ENCODE measurements at regions not wholly inside any gene's neighbourhood (a gene's known extent, or its start where the extent isn't known, plus 50 kb on each side); places are given as distances from the start of the nearest gene placed in this dataset.

DNA sequence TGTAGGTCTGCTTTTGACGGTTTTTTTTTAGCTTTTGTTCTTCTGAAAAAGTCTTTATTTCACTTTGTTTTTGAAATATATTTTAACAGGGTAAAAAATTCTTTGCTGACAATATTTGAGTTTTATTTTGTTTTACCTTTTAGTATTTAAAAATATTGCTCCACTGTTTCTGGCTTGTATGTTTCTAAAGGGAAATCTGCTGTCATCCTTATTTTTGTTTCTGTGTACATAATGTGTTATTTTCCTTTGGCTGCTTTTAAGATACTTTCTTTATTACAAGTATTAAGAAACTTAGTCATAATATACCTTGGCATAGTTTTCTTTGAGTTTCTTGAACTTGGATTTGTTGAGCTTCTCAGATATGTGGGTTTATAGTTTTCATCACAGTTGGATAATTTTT, 88.6 kb upstream of the SPACA1 start:
- H3K36me3 Mint-ChIP-seq (ENCODE audit: low read depth) = no peaks in the 10 kb centered on the region
- TF ChIP-seq, protein P1, sequence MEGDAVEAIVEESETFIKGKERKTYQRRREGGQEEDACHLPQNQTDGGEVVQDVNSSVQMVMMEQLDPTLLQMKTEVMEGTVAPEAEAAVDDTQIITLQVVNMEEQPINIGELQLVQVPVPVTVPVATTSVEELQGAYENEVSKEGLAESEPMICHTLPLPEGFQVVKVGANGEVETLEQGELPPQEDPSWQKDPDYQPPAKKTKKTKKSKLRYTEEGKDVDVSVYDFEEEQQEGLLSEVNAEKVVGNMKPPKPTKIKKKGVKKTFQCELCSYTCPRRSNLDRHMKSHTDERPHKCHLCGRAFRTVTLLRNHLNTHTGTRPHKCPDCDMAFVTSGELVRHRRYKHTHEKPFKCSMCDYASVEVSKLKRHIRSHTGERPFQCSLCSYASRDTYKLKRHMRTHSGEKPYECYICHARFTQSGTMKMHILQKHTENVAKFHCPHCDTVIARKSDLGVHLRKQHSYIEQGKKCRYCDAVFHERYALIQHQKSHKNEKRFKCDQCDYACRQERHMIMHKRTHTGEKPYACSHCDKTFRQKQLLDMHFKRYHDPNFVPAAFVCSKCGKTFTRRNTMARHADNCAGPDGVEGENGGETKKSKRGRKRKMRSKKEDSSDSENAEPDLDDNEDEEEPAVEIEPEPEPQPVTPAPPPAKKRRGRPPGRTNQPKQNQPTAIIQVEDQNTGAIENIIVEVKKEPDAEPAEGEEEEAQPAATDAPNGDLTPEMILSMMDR (IDR thresholded peaks at IDR 0.05; ENCODE audit: unreplicated experiment in 3 of 3) = no peak
- H3K27ac Mint-ChIP-seq = no peak overlapping the region
- H3K4me1 Mint-ChIP-seq = no peaks in the 10 kb centered on the region
- H3K9me3 Mint-ChIP-seq = peaks cover 3% of the 10 kb centered on the region
- H3K4me3 Mint-ChIP-seq = no peak overlapping the region
- peaks cover 5% of the 10 kb centered on the region for H3K27me3 Mint-ChIP-seq (ENCODE audit: low read depth)

GRCh38 chr6:87951751-87952150, 95.9 kb upstream of the SPACA1 start:
- Mint-ChIP-seq H3K27me3 (ENCODE audit: low read depth) (peaks cover 4% of the 10 kb centered on the region), H3K27ac (no peak overlapping the region), H3K9me3 (no peaks in the 10 kb centered on the region), H3K36me3 (ENCODE audit: low read depth) (no peaks in the 10 kb centered on the region), H3K4me1 (peaks cover 6% of the 10 kb centered on the region), H3K4me3 (no peak overlapping the region)
- TF ChIP-seq, protein P1 (IDR thresholded peaks at IDR 0.05; ENCODE audit: unreplicated experiment in 3 of 3) = no peak

DNA sequence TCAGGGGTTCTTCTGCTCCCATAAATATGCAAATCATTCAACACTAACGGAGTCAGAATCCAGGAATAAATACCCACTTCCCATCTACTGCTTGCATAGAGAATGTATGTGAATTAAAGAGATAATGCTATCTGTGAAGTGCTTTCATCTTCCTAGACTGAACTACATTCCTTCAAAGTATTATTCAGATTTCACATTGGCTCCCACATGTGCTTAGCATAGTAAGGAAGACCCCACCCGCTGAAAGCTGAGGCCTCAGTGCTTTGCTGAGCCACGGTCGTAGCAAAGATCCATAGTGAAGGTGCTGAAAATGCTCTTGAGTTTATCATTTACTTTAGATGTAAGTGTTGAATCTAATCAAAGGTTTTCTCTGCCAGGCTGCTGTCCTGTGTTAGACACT, 97.0 kb upstream of the SPACA1 start:
- TF ChIP-seq, protein P1 (IDR thresholded peaks at IDR 0.05; ENCODE audit: unreplicated experiment in 3 of 3) = no peak
- H3K27me3 Mint-ChIP-seq (ENCODE audit: low read depth) = peaks cover 4% of the 10 kb centered on the region
- H3K36me3 Mint-ChIP-seq (ENCODE audit: low read depth) = no peaks in the 10 kb centered on the region
- no peak overlapping the region for H3K4me3 Mint-ChIP-seq
- H3K4me1 Mint-ChIP-seq = peaks cover 13% of the 10 kb centered on the region
- no peak overlapping the region for H3K27ac Mint-ChIP-seq
- H3K9me3 Mint-ChIP-seq = no peaks in the 10 kb centered on the region

DNA sequence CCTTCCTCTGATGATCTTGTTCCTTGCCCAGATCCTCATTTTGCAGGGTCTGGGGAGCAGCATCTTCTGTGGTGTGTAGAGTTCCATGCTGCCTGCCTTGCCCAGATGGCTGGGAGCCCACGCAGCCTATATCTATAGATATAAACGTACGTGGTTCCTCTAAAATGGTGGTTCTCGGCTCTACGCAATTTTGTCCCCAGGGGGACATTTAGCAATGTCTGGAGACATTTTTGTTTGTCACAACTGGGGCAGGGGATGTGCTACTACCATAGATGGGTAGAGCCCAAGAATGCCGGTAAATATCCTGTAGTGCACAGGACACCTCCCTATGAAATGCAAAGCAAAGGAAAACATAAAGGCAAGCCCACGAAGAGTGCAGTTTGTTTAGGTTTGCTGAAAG, 98.4 kb upstream of the SPACA1 start:
- H3K36me3 Mint-ChIP-seq (ENCODE audit: low read depth) = no peaks in the 10 kb centered on the region

DNA sequence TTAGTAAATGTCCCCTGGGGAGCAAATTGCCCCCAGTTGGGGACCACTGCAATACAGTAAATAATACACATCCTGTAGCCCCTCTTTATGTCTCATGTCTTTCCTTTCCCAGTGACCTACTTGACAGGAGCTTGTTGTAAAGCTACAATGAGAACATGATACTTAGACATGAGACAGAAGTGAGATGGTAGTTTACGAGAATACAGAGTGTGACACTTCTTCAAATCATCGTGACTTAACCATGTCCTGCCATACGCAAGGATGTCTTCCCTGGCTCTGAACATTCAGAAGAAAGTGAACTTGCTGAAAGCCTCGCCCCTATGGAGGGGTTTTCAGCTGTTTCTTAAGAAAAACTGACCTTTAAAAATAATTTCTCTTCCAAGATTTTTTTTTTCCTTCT, 101.0 kb upstream of the SPACA1 start:
- Mint-ChIP-seq H3K27ac (peak overlapping the region in 1 of 3 experiments; percentile 16), H3K36me3 (ENCODE audit: low read depth) (no peaks in the 10 kb centered on the region), H3K4me1 (peaks cover 27% of the 10 kb centered on the region), H3K9me3 (no peaks in the 10 kb centered on the region), H3K27me3 (ENCODE audit: low read depth) (peaks cover 4% of the 10 kb centered on the region), H3K4me3 (no peak overlapping the region)
- TF ChIP-seq, protein P1 (IDR thresholded peaks at IDR 0.05; ENCODE audit: unreplicated experiment in 3 of 3) = no peak

More for the DNA sequence above, 98.4 kb upstream of the SPACA1 start:
- H3K27ac Mint-ChIP-seq = no peak overlapping the region
- H3K4me3 Mint-ChIP-seq = no peak overlapping the region
- H3K9me3 Mint-ChIP-seq = no peaks in the 10 kb centered on the region
- TF ChIP-seq, protein P1 (IDR thresholded peaks at IDR 0.05; ENCODE audit: unreplicated experiment in 3 of 3) = no peak
- peaks cover 27% of the 10 kb centered on the region for H3K4me1 Mint-ChIP-seq
- H3K27me3 Mint-ChIP-seq (ENCODE audit: low read depth) = peaks cover 4% of the 10 kb centered on the region

DNA sequence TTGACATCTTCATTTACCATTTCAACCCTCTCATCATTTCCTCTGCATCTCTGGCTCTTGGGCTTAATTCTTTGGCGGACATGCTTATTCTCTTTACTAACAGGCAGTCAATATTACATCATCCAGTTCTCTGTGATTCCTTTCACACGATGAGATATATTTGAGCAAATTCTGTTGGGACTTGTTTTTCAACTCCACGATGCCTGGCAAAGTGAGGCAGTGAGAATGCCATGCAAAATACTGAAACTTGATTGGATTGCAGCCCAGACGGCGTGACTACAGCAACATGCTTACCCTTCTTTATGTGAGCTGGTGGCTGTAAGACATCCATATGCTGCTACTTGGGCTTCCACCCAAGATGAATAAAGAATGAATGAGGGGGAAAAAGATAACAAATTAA, 101.7 kb upstream of the SPACA1 start:
- Mint-ChIP-seq H3K4me3 (no peak overlapping the region), H3K27me3 (ENCODE audit: low read depth) (peaks cover 5% of the 10 kb centered on the region), H3K27ac (peak overlapping the region in 1 of 3 experiments; percentile 16), H3K36me3 (ENCODE audit: low read depth) (no peaks in the 10 kb centered on the region), H3K4me1 (peaks cover 27% of the 10 kb centered on the region), H3K9me3 (no peaks in the 10 kb centered on the region)
- TF ChIP-seq, protein P1 (IDR thresholded peaks at IDR 0.05; ENCODE audit: unreplicated experiment in 3 of 3) = no peak
